ENCODE measurements at regions not wholly inside any gene's neighbourhood (a gene's known extent, or its start where the extent isn't known, plus 50 kb on each side); places are given as distances from the start of the nearest gene placed in this dataset.

DNA sequence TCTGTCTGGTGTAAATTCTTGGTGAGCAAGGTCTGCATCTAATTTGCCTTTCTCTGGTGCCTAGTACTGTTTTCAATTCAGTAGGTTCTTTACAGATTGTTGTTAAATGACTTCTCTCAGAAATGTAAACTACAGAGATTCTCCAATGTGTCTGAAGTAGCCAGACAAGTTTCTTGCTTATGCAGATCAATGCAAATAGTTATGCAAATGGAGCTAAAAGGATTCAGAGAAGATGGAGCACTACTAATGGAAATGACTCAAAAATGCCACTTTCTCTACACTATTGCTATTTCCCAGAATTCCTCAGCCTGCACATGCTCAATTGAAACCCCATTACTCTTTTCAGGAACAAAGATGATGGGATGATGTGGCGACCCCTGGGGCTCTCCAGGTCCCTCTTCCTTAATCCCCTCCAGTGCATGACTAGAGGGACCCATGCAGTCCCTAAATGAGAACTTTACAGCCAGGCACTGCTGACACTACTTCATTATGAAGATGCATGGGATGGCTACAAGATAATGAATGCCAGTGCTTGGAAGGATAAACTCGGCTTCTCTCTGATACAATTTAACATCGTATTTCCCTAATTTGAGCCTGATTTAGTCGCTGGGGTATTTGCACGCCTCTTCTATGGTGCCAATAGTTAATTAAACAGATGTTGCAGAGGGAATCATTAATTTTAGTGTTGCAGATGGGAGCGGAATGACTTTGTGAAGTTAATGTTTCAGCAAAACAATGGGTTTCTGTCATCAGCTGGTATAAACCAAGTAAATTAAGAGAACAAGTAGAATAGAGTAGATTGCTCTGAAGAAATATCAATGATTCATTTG is 753.2 kb downstream of the TLR4 start:
- no peaks in the 10 kb centered on the region for H3K79me2 ChIP-seq (ENCODE audit: insufficient read depth, low read length)

More for the DNA sequence above, 753.2 kb downstream of the TLR4 start:
- Histone ChIP-seq H3K23ac (ENCODE audit: insufficient read length, low read depth, low read length) (no peak overlapping the region), H3K14ac (ENCODE audit: insufficient read depth, low read length) (no peak overlapping the region), H3K9ac (ENCODE audit: extremely low read depth, insufficient read length, low read length) (no peak overlapping the region), H4K20me1 (ENCODE audit: control insufficient read depth, insufficient read depth, insufficient read length) (no peaks in the 10 kb centered on the region), H3K79me1 (ENCODE audit: insufficient read depth, low read depth, low read length, poor library complexity, severe bottlenecking) (no peaks in the 10 kb centered on the region), H3K4me1 (ENCODE audit: insufficient read depth, low read length) (no peaks in the 10 kb centered on the region; the same call in 1 of the 2 replicates), H2AK5ac (ENCODE audit: insufficient read length, low read length) (no peak overlapping the region), H3K27me3 (ENCODE audit: insufficient read depth, low read length) (no peaks in the 10 kb centered on the region), H4K8ac (replicated peaks; ENCODE audit: insufficient read length, low read depth, low read length) (no peak overlapping the region), H3K4ac (ENCODE audit: low read depth, low read length) (no peak overlapping the region), H2BK120ac (ENCODE audit: low read depth, low read length, poor library complexity, severe bottlenecking) (no peak overlapping the region), H4K91ac (ENCODE audit: insufficient read length, low read depth, low read length) (no peak overlapping the region), H2BK20ac (ENCODE audit: low read depth, low read length, poor library complexity, severe bottlenecking) (no peak overlapping the region), H2BK15ac (ENCODE audit: low read depth, low read length) (no peak overlapping the region), H3T11ph (ENCODE audit: low read length) (no peak overlapping the region), H3K18ac (ENCODE audit: insufficient read length, low read depth, low read length) (no peak overlapping the region), H3K4me2 (ENCODE audit: insufficient read depth, insufficient read length, low read length) (no peak overlapping the region), H2BK5ac (ENCODE audit: insufficient read length, low read length) (no peak overlapping the region), H3K23me2 (ENCODE audit: insufficient read length, low read depth, low read length, poor library complexity, severe bottlenecking) (no peaks in the 10 kb centered on the region), H2AFZ (ENCODE audit: low read length) (no peak overlapping the region), H3K56ac (ENCODE audit: insufficient read length, low read depth, low read length) (no peak overlapping the region), H4K5ac (ENCODE audit: insufficient read length, low read depth, low read length) (no peak overlapping the region), H3K9me3 (ENCODE audit: control insufficient read depth, low read depth, low read length) (no peaks in the 10 kb centered on the region), H2BK12ac (ENCODE audit: insufficient read length, low read depth, low read length) (no peak overlapping the region), H3K27ac (ENCODE audit: insufficient read length, low read depth, low read length) (no peak overlapping the region)
- H3K9me3 Mint-ChIP-seq = no peaks in the 10 kb centered on the region
- H3K27ac Mint-ChIP-seq = peak overlapping the region in 1 of 3 experiments; percentile 9; a peak in 1 of 7 replicates
- TF ChIP-seq, protein P1, sequence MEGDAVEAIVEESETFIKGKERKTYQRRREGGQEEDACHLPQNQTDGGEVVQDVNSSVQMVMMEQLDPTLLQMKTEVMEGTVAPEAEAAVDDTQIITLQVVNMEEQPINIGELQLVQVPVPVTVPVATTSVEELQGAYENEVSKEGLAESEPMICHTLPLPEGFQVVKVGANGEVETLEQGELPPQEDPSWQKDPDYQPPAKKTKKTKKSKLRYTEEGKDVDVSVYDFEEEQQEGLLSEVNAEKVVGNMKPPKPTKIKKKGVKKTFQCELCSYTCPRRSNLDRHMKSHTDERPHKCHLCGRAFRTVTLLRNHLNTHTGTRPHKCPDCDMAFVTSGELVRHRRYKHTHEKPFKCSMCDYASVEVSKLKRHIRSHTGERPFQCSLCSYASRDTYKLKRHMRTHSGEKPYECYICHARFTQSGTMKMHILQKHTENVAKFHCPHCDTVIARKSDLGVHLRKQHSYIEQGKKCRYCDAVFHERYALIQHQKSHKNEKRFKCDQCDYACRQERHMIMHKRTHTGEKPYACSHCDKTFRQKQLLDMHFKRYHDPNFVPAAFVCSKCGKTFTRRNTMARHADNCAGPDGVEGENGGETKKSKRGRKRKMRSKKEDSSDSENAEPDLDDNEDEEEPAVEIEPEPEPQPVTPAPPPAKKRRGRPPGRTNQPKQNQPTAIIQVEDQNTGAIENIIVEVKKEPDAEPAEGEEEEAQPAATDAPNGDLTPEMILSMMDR (conservative IDR thresholded peaks at IDR 0.05) = no peak
- DNase-seq = no peak
- no CpG with 5 or more reads among the region's 6 CpGs for WGBS (ENCODE audit: extremely low coverage, insufficient read length, low lambda C conversion rate)
- H3K27me3 Mint-ChIP-seq (ENCODE audit: low read depth) = no peaks in the 10 kb centered on the region
- no peaks in the 10 kb centered on the region for H3K36me3 Mint-ChIP-seq (ENCODE audit: insufficient read depth in 1 of 3, low read depth in 3 of 3)
- H3K4me1 Mint-ChIP-seq = peaks cover 13 to 14% of the 10 kb centered on the region in 2 experiments
- H3K4me3 Mint-ChIP-seq = no peak overlapping the region

All from H9 (cell line).